ENCODE measurements at regions not wholly inside any gene's neighbourhood (a gene's known extent, or its start where the extent isn't known, plus 50 kb on each side); places are given as distances from the start of the nearest gene placed in this dataset.

- Histone ChIP-seq H3K4me1 (no peaks in the 10 kb centered on the region), H3K4me3 (ENCODE audit: low read depth, low read length) (no peak overlapping the region), H3K27me3 (replicated peaks; ENCODE audit: control insufficient read depth, insufficient read depth, low read length) (no peaks in the 10 kb centered on the region), H3K9me3 (no peaks in the 10 kb centered on the region), H3K36me3 (ENCODE audit: control insufficient read depth, insufficient read depth, low read length) (no peaks in the 10 kb centered on the region)
- H3K4me3 Mint-ChIP-seq (ENCODE audit: unreplicated experiment) = no peak overlapping the region
- TF ChIP-seq CTCF (IDR thresholded peaks at IDR 0.05; ENCODE audit: insufficient read depth in 1 of 2, low read depth in 1 of 2, low read length in 1 of 2, severe bottlenecking in 1 of 2, unreplicated experiment in 1 of 2) = no peak
- peaks cover 8% of the 10 kb centered on the region for H3K27me3 Mint-ChIP-seq (ENCODE audit: insufficient read depth, unreplicated experiment)
- H3K4me1 Mint-ChIP-seq (ENCODE audit: low read depth, unreplicated experiment) = no peaks in the 10 kb centered on the region
- POLR2A ChIA-PET = no interaction called here
- CTCF ChIA-PET = no interaction called here
- no peak overlapping the region for H3K27ac Mint-ChIP-seq (ENCODE audit: unreplicated experiment)
- BruUV-seq (replicated peaks) = no TSS peak
- DNase-seq = no peak
- no peaks in the 10 kb centered on the region for H3K36me3 Mint-ChIP-seq (ENCODE audit: insufficient read depth, unreplicated experiment)
- intact Hi-C loops (cut with micrococcal nuclease; ENCODE audit: unreplicated experiment) = no loop called here
- H3K9me3 Mint-ChIP-seq (ENCODE audit: unreplicated experiment) = no peaks in the 10 kb centered on the region
Observed at GRCh38 chr7:106592282-106593027, 68.5 kb downstream of the CCDC71L start.

GRCh38 chr7:106591146-106591545, 69.8 kb downstream of the CCDC71L start:
- no TSS peak for BruUV-seq (replicated peaks)
- Mint-ChIP-seq H3K27ac (ENCODE audit: unreplicated experiment) (no peak overlapping the region), H3K4me1 (ENCODE audit: low read depth, unreplicated experiment) (no peaks in the 10 kb centered on the region), H3K9me3 (ENCODE audit: unreplicated experiment) (no peaks in the 10 kb centered on the region), H3K27me3 (ENCODE audit: insufficient read depth, unreplicated experiment) (peaks cover 14% of the 10 kb centered on the region), H3K36me3 (ENCODE audit: insufficient read depth, unreplicated experiment) (no peaks in the 10 kb centered on the region), H3K4me3 (ENCODE audit: unreplicated experiment) (no peak overlapping the region)
- Histone ChIP-seq H3K4me1 (no peaks in the 10 kb centered on the region), H3K36me3 (ENCODE audit: control insufficient read depth, insufficient read depth, low read length) (no peaks in the 10 kb centered on the region), H3K4me3 (ENCODE audit: low read depth, low read length) (no peak overlapping the region), H3K9me3 (no peaks in the 10 kb centered on the region), H3K27me3 (replicated peaks; ENCODE audit: control insufficient read depth, insufficient read depth, low read length) (no peaks in the 10 kb centered on the region)
- no peak for TF ChIP-seq CTCF (IDR thresholded peaks at IDR 0.05; ENCODE audit: insufficient read depth in 1 of 2, low read depth in 1 of 2, low read length in 1 of 2, severe bottlenecking in 1 of 2, unreplicated experiment in 1 of 2)
- intact Hi-C loops (cut with micrococcal nuclease; ENCODE audit: unreplicated experiment) = no loop called here
- ChIA-PET POLR2A (no interaction called here), CTCF (no interaction called here)
- DNase-seq = no peak

GRCh38 chr7:106590209-106590816, 70.6 kb downstream of the CCDC71L start:
- no peaks in the 10 kb centered on the region for H3K9me3 Mint-ChIP-seq (ENCODE audit: unreplicated experiment)
- peaks cover 10% of the 10 kb centered on the region for H3K27me3 Mint-ChIP-seq (ENCODE audit: insufficient read depth, unreplicated experiment)
- no peaks in the 10 kb centered on the region for H3K4me1 ChIP-seq
- POLR2A ChIA-PET = no interaction called here
- no peak overlapping the region for H3K27ac Mint-ChIP-seq (ENCODE audit: unreplicated experiment)
- BruUV-seq (replicated peaks) = no TSS peak
- TF ChIP-seq CTCF (IDR thresholded peaks at IDR 0.05; ENCODE audit: insufficient read depth in 1 of 2, low read depth in 1 of 2, low read length in 1 of 2, severe bottlenecking in 1 of 2, unreplicated experiment in 1 of 2) = no peak
- no peaks in the 10 kb centered on the region for H3K27me3 ChIP-seq (replicated peaks; ENCODE audit: control insufficient read depth, insufficient read depth, low read length)
- no peaks in the 10 kb centered on the region for H3K9me3 ChIP-seq
- no peak overlapping the region for H3K4me3 ChIP-seq (ENCODE audit: low read depth, low read length)
- H3K4me1 Mint-ChIP-seq (ENCODE audit: low read depth, unreplicated experiment) = no peaks in the 10 kb centered on the region
- CTCF ChIA-PET = interaction anchor here (0.6 kb wide), 1 partner anchor 189 kb away, joined by 3 read pairs; no protein-coding TSS in a partner anchor
- no peaks in the 10 kb centered on the region for H3K36me3 ChIP-seq (ENCODE audit: control insufficient read depth, insufficient read depth, low read length)
- no peaks in the 10 kb centered on the region for H3K36me3 Mint-ChIP-seq (ENCODE audit: insufficient read depth, unreplicated experiment)
- no peak overlapping the region for H3K4me3 Mint-ChIP-seq (ENCODE audit: unreplicated experiment)
- no peak for DNase-seq
- intact Hi-C loops (cut with micrococcal nuclease; ENCODE audit: unreplicated experiment) = no loop called here

All from Caco-2 (cell line).